Muscle layer of colon (tissue), 2 donors: ENCODE measurements at regions not wholly inside any gene's neighbourhood (a gene's known extent, or its start where the extent isn't known, plus 50 kb on each side); places are given as distances from the start of the nearest gene placed in this dataset.
"Not testable (repeated sequence)": the region's sequence is repeated elsewhere in the genome, so short reads cannot be mapped to it uniquely, and the experiment has no call there.

Experiments
- H3K27ac ChIP-seq: one replicate; pipeline ENCODE4 v1.7.0; 2013; ENCODE audit warnings: low read depth, mild to moderate bottlenecking, low read length, moderate library complexity
- H3K27me3 ChIP-seq, 2 donors: one replicate each; pipeline ENCODE4 v1.7.0; 2013; ENCODE audit warnings: low read length in 2 of 2, mild to moderate bottlenecking in 2 of 2; ENCODE audit not compliant: insufficient read depth in 2 of 2, control insufficient read depth in 1 of 2
- H3K36me3 ChIP-seq: one replicate; pipeline ENCODE4 v1.7.0; 2013; ENCODE audit warnings: mild to moderate bottlenecking, low read length; ENCODE audit not compliant: insufficient read depth
- H3K4me1 ChIP-seq: one replicate; pipeline ENCODE4 v1.7.0; 2013; ENCODE audit warnings: mild to moderate bottlenecking, low read length; ENCODE audit not compliant: insufficient read depth
- H3K4me3 ChIP-seq, 2 donors: one replicate each; pipeline ENCODE4 v1.7.0; 2013; ENCODE audit warnings: low read length in 2 of 2, low read depth in 1 of 2, mild to moderate bottlenecking in 1 of 2, moderate library complexity in 1 of 2
- H3K9ac ChIP-seq: one replicate; pipeline ENCODE4 v1.7.0; 2013; ENCODE audit warnings: low read length
- H3K9me3 ChIP-seq: one replicate; pipeline ENCODE4 v1.7.0; 2013; ENCODE audit warnings: mild to moderate bottlenecking, low read length
- donor health status: abdominal sarcoma.
- donor health status: Adenocarcinoma of cecum.

DNA sequence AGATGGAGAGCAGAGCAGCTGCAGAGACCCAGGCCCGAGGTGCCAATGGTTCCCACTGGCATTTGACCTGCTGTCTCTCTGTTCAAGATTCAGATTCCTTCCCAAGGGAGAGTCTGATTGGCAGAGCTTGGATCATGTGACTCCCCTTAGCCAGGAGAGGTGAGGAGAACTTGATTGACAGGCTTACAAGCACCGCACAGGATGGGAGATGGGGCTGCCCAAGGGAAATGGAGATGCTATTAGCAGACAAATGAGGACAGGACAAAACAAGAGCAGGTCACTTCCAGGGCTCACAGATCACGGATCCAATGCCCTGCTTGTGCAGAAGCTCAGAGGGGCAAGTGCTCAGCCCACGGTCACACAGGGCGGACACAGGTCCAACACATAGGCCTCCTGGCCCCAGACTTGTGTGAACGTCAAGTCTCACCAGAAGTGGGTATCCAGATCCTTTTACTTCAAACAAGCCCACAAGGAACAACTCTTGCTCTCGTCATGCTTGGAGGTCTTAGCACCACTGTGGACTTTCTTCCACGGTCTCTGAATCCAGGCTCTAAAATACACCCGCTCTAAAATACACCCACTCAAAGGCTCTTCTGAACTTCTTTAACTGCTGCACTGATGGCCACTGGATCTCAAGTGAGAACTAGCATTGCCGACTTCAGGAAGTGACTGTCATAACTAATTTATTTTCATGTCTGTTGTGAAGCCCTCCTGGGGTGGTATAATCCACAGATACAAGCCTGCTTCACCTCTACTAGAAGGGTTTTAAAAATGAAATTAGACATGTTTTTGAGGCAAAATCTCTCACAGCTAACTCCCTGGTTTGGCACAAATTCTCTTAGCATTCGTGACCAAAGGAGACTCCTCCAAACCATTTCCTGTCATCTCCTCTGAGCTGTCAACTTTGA is 274.9 kb downstream of the RRAGC start:
- Histone ChIP-seq H3K9me3 (no peaks in the 10 kb centered on the region), H3K27ac (no peak overlapping the region), H3K27me3 (no peaks in the 10 kb centered on the region), H3K9ac (no peak overlapping the region), H3K4me3 (no peak overlapping the region), H3K4me1 (no peaks in the 10 kb centered on the region), H3K36me3 (no peaks in the 10 kb centered on the region)

DNA sequence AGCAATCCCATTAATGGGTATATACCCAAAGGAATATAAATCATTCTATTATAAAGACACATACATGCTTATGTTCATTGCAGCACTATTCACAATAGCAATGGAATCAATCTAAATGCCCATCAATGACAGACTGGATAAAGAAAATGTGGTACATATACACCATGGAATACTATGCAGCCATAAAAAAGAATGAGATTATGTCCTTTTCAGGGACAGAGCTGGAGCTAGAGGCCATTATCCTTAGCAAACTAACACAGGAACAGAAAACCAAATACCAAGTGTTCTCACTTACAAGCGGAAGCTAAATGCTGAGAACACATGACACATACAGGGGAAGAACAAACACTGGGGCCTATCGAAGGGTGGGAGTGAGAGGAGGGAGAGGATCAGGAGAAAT is 276.3 kb downstream of the RRAGC start:
- not testable (repeated sequence) for H3K27ac ChIP-seq, H3K36me3 ChIP-seq, H3K9me3 ChIP-seq, H3K9ac ChIP-seq, H3K4me1 ChIP-seq, H3K4me3 ChIP-seq
- peaks cover 6 to 14% of the 10 kb centered on the region in 2 donors for H3K27me3 ChIP-seq

- H3K4me1 ChIP-seq: no peaks in the 10 kb centered on the region
- H3K27me3 ChIP-seq: peaks cover 15 to 27% of the 10 kb centered on the region in 2 donors
- no peak overlapping the region for H3K4me3 ChIP-seq
- no peak overlapping the region for H3K9ac ChIP-seq
- no peaks in the 10 kb centered on the region for H3K9me3 ChIP-seq
- H3K36me3 ChIP-seq: no peaks in the 10 kb centered on the region
- no peak overlapping the region for H3K27ac ChIP-seq
Observed at GRCh38 chr1:38581396-38581795, 278.2 kb downstream of the RRAGC start.

DNA sequence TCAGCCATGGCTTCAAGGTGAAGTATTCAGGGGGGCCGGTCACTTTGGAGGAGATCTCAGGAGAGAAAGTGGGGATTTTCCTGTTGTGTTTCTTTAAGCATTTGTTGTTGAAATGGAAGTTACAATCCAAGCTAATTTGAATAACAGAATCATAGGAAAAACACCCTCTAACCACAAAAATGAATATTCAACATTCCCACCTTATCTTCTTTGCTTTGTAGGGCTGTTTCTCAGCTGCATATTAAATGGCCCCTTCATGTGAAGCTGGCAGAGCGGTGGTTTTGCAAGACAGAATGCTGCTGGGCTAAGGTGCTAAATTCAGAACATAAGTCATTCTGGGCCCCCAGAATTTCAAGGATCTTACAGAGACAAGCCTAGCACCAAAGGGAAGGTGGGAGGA is 279.0 kb downstream of the RRAGC start:
- Histone ChIP-seq H3K9ac (no peak overlapping the region), H3K36me3 (no peaks in the 10 kb centered on the region), H3K27me3 (peaks cover 15 to 27% of the 10 kb centered on the region in 2 donors), H3K4me1 (no peaks in the 10 kb centered on the region), H3K4me3 (no peak overlapping the region), H3K9me3 (no peaks in the 10 kb centered on the region), H3K27ac (no peak overlapping the region)

DNA sequence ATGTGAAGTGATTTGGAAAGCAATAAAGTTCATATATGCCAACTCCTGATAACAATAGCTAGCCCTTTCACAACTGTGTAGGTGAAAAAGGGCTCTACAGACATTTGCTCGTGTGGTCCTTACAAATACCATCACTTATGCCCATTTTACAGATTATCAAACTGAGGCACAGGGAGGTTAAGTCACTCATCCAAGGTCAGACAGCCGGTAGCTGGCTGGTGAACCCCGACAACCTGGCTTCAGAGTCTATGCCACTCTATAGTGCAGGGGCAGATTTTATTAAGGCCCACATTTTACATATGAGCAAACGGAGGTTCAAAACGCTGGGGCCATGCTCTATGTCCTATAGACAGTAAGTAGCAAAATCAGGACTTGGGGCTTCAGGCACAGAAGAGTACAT is 280.5 kb downstream of the RRAGC start:
- Histone ChIP-seq H3K4me3 (no peak overlapping the region), H3K36me3 (no peaks in the 10 kb centered on the region), H3K27me3 (peaks cover 15 to 27% of the 10 kb centered on the region in 2 donors), H3K9me3 (no peaks in the 10 kb centered on the region), H3K27ac (no peak overlapping the region), H3K9ac (no peak overlapping the region), H3K4me1 (no peaks in the 10 kb centered on the region)

- Histone ChIP-seq H3K9me3 (no peaks in the 10 kb centered on the region), H3K9ac (no peak overlapping the region), H3K4me3 (no peak overlapping the region), H3K27ac (no peak overlapping the region), H3K27me3 (peaks cover 15 to 27% of the 10 kb centered on the region in 2 donors), H3K4me1 (no peaks in the 10 kb centered on the region), H3K36me3 (no peaks in the 10 kb centered on the region)
Observed at GRCh38 chr1:38578271-38578951, 281.2 kb downstream of the RRAGC start.

GRCh38 chr1:38577937-38578270 is 281.7 kb downstream of the RRAGC start:
- Histone ChIP-seq H3K9ac (no peak overlapping the region), H3K9me3 (no peaks in the 10 kb centered on the region), H3K36me3 (no peaks in the 10 kb centered on the region), H3K4me3 (no peak overlapping the region), H3K27ac (no peak overlapping the region), H3K4me1 (no peaks in the 10 kb centered on the region), H3K27me3 (peaks cover 15 to 27% of the 10 kb centered on the region in 2 donors)

GRCh38 chr1:38577385-38577784 is 282.2 kb downstream of the RRAGC start:
- peaks cover 15 to 27% of the 10 kb centered on the region in 2 donors for H3K27me3 ChIP-seq
- H3K4me1 ChIP-seq: no peaks in the 10 kb centered on the region
- H3K9me3 ChIP-seq: no peaks in the 10 kb centered on the region
- H3K27ac ChIP-seq: no peak overlapping the region
- no peak overlapping the region for H3K9ac ChIP-seq
- no peak overlapping the region for H3K4me3 ChIP-seq
- no peaks in the 10 kb centered on the region for H3K36me3 ChIP-seq

DNA sequence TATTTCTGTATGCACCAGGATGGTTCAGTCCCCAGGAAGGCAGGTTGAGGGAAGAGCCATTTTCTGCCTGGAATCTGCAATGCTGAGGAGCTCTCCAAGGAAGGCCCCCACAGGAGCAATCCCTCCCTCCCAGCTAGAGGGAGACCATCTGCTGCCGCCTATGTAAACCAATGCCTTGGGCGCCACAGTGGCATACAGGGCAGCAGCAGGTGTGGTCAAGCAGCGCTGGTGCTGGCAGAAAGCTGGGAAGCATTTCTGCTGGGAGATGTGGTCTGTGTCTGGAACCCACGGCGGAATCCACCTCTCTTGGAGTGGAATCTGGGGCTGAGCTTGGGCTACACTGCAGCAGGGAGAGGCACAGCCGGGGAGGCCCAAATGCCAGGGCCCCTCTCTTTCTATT is 283.3 kb downstream of the RRAGC start:
- H3K27me3 ChIP-seq: peaks cover 15 to 27% of the 10 kb centered on the region in 2 donors
- H3K36me3 ChIP-seq: no peaks in the 10 kb centered on the region
- H3K9ac ChIP-seq: no peak overlapping the region
- H3K4me1 ChIP-seq: no peaks in the 10 kb centered on the region
- H3K27ac ChIP-seq: no peak overlapping the region
- H3K4me3 ChIP-seq: no peak overlapping the region
- no peaks in the 10 kb centered on the region for H3K9me3 ChIP-seq

- Histone ChIP-seq H3K27ac (no peak overlapping the region), H3K9me3 (no peaks in the 10 kb centered on the region), H3K4me1 (no peaks in the 10 kb centered on the region), H3K4me3 (no peak overlapping the region), H3K27me3 (peaks cover 0 to 5% of the 10 kb centered on the region in 2 donors), H3K9ac (no peak overlapping the region), H3K36me3 (no peaks in the 10 kb centered on the region)
Observed at GRCh38 chr1:38571726-38572125, 287.8 kb downstream of the RRAGC start.

GRCh38 chr1:38570657-38570975 is 289.0 kb downstream of the RRAGC start:
- Histone ChIP-seq H3K36me3 (no peaks in the 10 kb centered on the region), H3K9me3 (no peaks in the 10 kb centered on the region), H3K4me3 (no peak overlapping the region), H3K4me1 (no peaks in the 10 kb centered on the region), H3K9ac (no peak overlapping the region), H3K27ac (no peak overlapping the region), H3K27me3 (peaks cover 0 to 5% of the 10 kb centered on the region in 2 donors)
